Vagina (tissue), 2 donors: ENCODE measurements at regions not wholly inside any gene's neighbourhood (a gene's known extent, or its start where the extent isn't known, plus 50 kb on each side); places are given as distances from the start of the nearest gene placed in this dataset.

Experiments used
- POLR2A ChIP-seq, 2 donors: fragments of 450-650 bp; IDR thresholded peaks; one replicate each; pipeline ENCODE4 v1.6.1; 2017; ENCODE audit warnings: antibody characterized with exemption in 2 of 2, mild to moderate bottlenecking in 2 of 2, moderate library complexity in 2 of 2
- POLR2AphosphoS5 ChIP-seq, 2 donors: sonication (generic); formaldehyde crosslinking; IDR thresholded peaks; one replicate each; pipeline ENCODE4 v1.9.0; 2017; ENCODE audit warnings: antibody characterized with exemption in 2 of 2, mild to moderate bottlenecking in 2 of 2, low read depth in 1 of 2; ENCODE audit not compliant: insufficient read depth in 1 of 2
- TF ChIP-seq, protein P1 (sequence below), 3 experiments: fragments of 450-650 bp in 2 of 3; fragments of 200-600 bp in 1 of 3; sonication (generic) in 1 of 3; IDR thresholded peaks; one replicate each; pipeline ENCODE4 v1.5.1; 2017 to 2019; ENCODE audit warnings: antibody characterized with exemption in 3 of 3, mild to moderate bottlenecking in 2 of 3, moderate library complexity in 2 of 3

DNA sequence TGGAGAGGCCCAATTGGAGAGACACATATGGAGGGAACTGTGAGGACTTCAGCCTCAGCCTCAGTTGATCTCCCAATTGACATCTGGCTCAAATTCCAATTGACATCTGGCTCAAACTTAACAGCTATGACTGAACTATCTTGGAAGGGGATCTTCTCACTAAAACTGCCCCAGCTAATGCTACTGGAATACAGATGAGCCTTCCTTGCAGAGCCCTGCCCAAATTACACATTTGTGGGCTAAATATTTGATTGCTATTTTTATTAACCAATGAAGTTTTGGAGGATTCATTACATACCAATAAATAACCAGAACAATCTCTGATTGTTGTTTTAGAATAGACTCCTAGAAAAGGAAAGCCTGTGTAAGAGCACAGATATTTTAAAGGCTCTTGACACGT is 189.0 kb upstream of the THUMPD2 start:
- TF ChIP-seq, protein P1, sequence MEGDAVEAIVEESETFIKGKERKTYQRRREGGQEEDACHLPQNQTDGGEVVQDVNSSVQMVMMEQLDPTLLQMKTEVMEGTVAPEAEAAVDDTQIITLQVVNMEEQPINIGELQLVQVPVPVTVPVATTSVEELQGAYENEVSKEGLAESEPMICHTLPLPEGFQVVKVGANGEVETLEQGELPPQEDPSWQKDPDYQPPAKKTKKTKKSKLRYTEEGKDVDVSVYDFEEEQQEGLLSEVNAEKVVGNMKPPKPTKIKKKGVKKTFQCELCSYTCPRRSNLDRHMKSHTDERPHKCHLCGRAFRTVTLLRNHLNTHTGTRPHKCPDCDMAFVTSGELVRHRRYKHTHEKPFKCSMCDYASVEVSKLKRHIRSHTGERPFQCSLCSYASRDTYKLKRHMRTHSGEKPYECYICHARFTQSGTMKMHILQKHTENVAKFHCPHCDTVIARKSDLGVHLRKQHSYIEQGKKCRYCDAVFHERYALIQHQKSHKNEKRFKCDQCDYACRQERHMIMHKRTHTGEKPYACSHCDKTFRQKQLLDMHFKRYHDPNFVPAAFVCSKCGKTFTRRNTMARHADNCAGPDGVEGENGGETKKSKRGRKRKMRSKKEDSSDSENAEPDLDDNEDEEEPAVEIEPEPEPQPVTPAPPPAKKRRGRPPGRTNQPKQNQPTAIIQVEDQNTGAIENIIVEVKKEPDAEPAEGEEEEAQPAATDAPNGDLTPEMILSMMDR (IDR thresholded peaks at IDR 0.05), result no peak
- no peak for TF ChIP-seq POLR2AphosphoS5 (IDR thresholded peaks at IDR 0.05; ENCODE audit: insufficient read depth in 1 of 2, low read depth in 1 of 2)
- TF ChIP-seq POLR2A (IDR thresholded peaks at IDR 0.05), result no peak
